ENCODE measurements at regions not wholly inside any gene's neighbourhood (a gene's known extent, or its start where the extent isn't known, plus 50 kb on each side); places are given as distances from the start of the nearest gene placed in this dataset.

GRCh38 chr2:215652388-215652787, 216.5 kb upstream of the FN1 start:
- TF ChIP-seq POLR2AphosphoS2 (IDR thresholded peaks at IDR 0.05; ENCODE audit: low read depth, low read length) (no peak), ZKSCAN1 (IDR thresholded peaks at IDR 0.05; ENCODE audit: low read length) (no peak), ZNF747 (CRISPR knock-in tag; IDR thresholded peaks at IDR 0.05; ENCODE audit: borderline replicate concordance) (no peak), NFRKB (IDR thresholded peaks at IDR 0.05) (no peak), HMG20A (CRISPR knock-in tag; IDR thresholded peaks at IDR 0.05; ENCODE audit: borderline replicate concordance) (no peak), NCOA1 (CRISPR knock-in tag; IDR thresholded peaks at IDR 0.05) (no peak), MAFK (conservative IDR thresholded peaks at IDR 0.05 in 1 of 2, IDR thresholded peaks at IDR 0.05 in 1 of 2; ENCODE audit: low read length in 2 of 2) (no peak), PBX2 (CRISPR knock-in tag; IDR thresholded peaks at IDR 0.05) (no peak)
- TF ChIP-seq, protein P1, sequence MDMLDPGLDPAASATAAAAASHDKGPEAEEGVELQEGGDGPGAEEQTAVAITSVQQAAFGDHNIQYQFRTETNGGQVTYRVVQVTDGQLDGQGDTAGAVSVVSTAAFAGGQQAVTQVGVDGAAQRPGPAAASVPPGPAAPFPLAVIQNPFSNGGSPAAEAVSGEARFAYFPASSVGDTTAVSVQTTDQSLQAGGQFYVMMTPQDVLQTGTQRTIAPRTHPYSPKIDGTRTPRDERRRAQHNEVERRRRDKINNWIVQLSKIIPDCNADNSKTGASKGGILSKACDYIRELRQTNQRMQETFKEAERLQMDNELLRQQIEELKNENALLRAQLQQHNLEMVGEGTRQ (IDR thresholded peaks at IDR 0.05; ENCODE audit: low read depth, low read length), result no peak
- TF ChIP-seq, protein P1 (CRISPR knock-in tag; IDR thresholded peaks at IDR 0.05; ENCODE audit: borderline replicate concordance), result no peak

Measured in HepG2 (cell line).